Loucy (cell line): ENCODE measurements at regions not wholly inside any gene's neighbourhood (a gene's known extent, or its start where the extent isn't known, plus 50 kb on each side); places are given as distances from the start of the nearest gene placed in this dataset.

Source experiments
- H2AFZ ChIP-seq: fragments of 200-600 bp; sonication (generic); 2 replicates; pipeline ENCODE4 v1.6.0; 2016; ENCODE audit warnings: antibody characterized with exemption, mild to moderate bottlenecking, low read length, moderate library complexity
- H3F3A ChIP-seq: fragments of 200-600 bp; 2 replicates; pipeline ENCODE4 v1.6.0; 2016; ENCODE audit warnings: antibody characterized with exemption, low read depth, mild to moderate bottlenecking
- H3K27me3 ChIP-seq: fragments of 200-600 bp; sonication (generic); 2 replicates; pipeline ENCODE4 v1.6.1; 2014; ENCODE audit warnings: low read length, mild to moderate bottlenecking; ENCODE audit not compliant: insufficient read depth, poor library complexity, severe bottlenecking
- H3K36me3 ChIP-seq: fragments of 200-600 bp; sonication (generic); 2 replicates; pipeline ENCODE4 v1.6.1; 2016; ENCODE audit warnings: low read length; ENCODE audit not compliant: insufficient read depth
- H3K4me1 ChIP-seq: fragments of 200-600 bp; sonication (generic); 2 replicates; pipeline ENCODE4 v1.5.1; 2014; ENCODE audit warnings: low read length, mild to moderate bottlenecking; ENCODE audit not compliant: insufficient read depth, poor library complexity, severe bottlenecking
- H3K4me2 ChIP-seq: fragments of 200-600 bp; sonication (generic); 2 replicates; pipeline ENCODE4 v1.6.0; 2014; ENCODE audit warnings: antibody characterized with exemption, low read length, low read depth, mild to moderate bottlenecking; ENCODE audit not compliant: poor library complexity, severe bottlenecking
- H3K4me3 ChIP-seq: fragments of 200-600 bp; sonication (generic); 2 replicates; pipeline ENCODE4 v1.5.1; 2014; ENCODE audit warnings: low read length, mild to moderate bottlenecking, mixed read lengths; ENCODE audit not compliant: poor library complexity, severe bottlenecking
- H3K79me2 ChIP-seq: fragments of 200-600 bp; sonication (generic); 2 replicates; pipeline ENCODE4 v1.6.1; 2014; ENCODE audit warnings: low read length; ENCODE audit not compliant: insufficient read depth
- H3K9ac ChIP-seq: fragments of 200-600 bp; sonication (generic); 2 replicates; pipeline ENCODE4 v1.6.0; 2014; ENCODE audit warnings: mild to moderate bottlenecking, low read depth, low read length, moderate library complexity; ENCODE audit not compliant: poor library complexity, severe bottlenecking
- H3K9me2 ChIP-seq: fragments of 200-600 bp; sonication (generic); replicated peaks from 2 replicates; pipeline ENCODE4 v1.6.1; 2016; ENCODE audit warnings: low read depth, low read length, mixed read lengths
- H3K9me3 ChIP-seq: fragments of 200-600 bp; sonication (generic); 2 replicates; pipeline ENCODE4 v1.6.1; 2014; ENCODE audit warnings: mild to moderate bottlenecking, antibody characterized with exemption, low read length, low read depth; ENCODE audit not compliant: insufficient read depth
- H4K20me1 ChIP-seq: fragments of 200-600 bp; sonication (generic); 2 replicates; pipeline ENCODE4 v1.6.0; 2014; ENCODE audit warnings: antibody characterized with exemption, low read length, mild to moderate bottlenecking; ENCODE audit not compliant: insufficient read depth, poor library complexity, severe bottlenecking
- CTCF ChIP-seq: fragments of 200-600 bp; sonication (generic); conservative IDR thresholded peaks from 2 replicates; pipeline ENCODE4 v1.5.1; 2014; ENCODE audit warnings: mild to moderate bottlenecking, antibody characterized with exemption, low read length
- EZH2phosphoT487 ChIP-seq: fragments of 200-600 bp; IDR thresholded peaks from 2 replicates; pipeline ENCODE4 v1.6.1; 2018; ENCODE audit warnings: antibody characterized with exemption, mild to moderate bottlenecking, moderate library complexity, borderline replicate concordance

- no peaks in the 10 kb centered on the region for H3K4me1 ChIP-seq
- no peaks in the 10 kb centered on the region for H3K79me2 ChIP-seq
- no peaks in the 10 kb centered on the region for H3K9me2 ChIP-seq
- H3K9ac ChIP-seq: no peak overlapping the region
- H3K36me3 ChIP-seq: no peaks in the 10 kb centered on the region
- TF ChIP-seq CTCF: no peak
- no peaks in the 10 kb centered on the region for H3K9me3 ChIP-seq
- no peak overlapping the region for H3K4me2 ChIP-seq
- H3K27me3 ChIP-seq: no peaks in the 10 kb centered on the region
- H2AFZ ChIP-seq: no peak overlapping the region
- H3F3A ChIP-seq: no peaks in the 10 kb centered on the region
- H3K4me3 ChIP-seq: no peak overlapping the region
- no peaks in the 10 kb centered on the region for H4K20me1 ChIP-seq
Observed at GRCh38 chr13:73733706-73734105, 400.5 kb downstream of the KLF12 start.

- H3K4me2 ChIP-seq: no peak overlapping the region
- H3K4me3 ChIP-seq: no peak overlapping the region
- H3K9ac ChIP-seq: no peak overlapping the region
- H4K20me1 ChIP-seq: no peaks in the 10 kb centered on the region
- H3K36me3 ChIP-seq: no peaks in the 10 kb centered on the region
- H3K4me1 ChIP-seq: no peaks in the 10 kb centered on the region
- H3K79me2 ChIP-seq: no peaks in the 10 kb centered on the region
- H3K27me3 ChIP-seq: no peaks in the 10 kb centered on the region
- no peaks in the 10 kb centered on the region for H3K9me3 ChIP-seq
- no peak overlapping the region for H2AFZ ChIP-seq
- H3K9me2 ChIP-seq: no peaks in the 10 kb centered on the region
- no peaks in the 10 kb centered on the region for H3F3A ChIP-seq
- TF ChIP-seq EZH2phosphoT487 (no peak), CTCF (no peak)
Observed at GRCh38 chr13:73732350-73732749, 401.9 kb downstream of the KLF12 start.

- H3K27me3 ChIP-seq: no peaks in the 10 kb centered on the region
- no peaks in the 10 kb centered on the region for H3K79me2 ChIP-seq
- no peak overlapping the region for H3K4me3 ChIP-seq
- no peaks in the 10 kb centered on the region for H3F3A ChIP-seq
- no peak overlapping the region for H3K4me2 ChIP-seq
- H4K20me1 ChIP-seq: no peaks in the 10 kb centered on the region
- H3K9me2 ChIP-seq: no peaks in the 10 kb centered on the region
- H3K4me1 ChIP-seq: no peaks in the 10 kb centered on the region
- no peak overlapping the region for H2AFZ ChIP-seq
- H3K9ac ChIP-seq: no peak overlapping the region
- H3K36me3 ChIP-seq: no peaks in the 10 kb centered on the region
- no peak for TF ChIP-seq CTCF
- TF ChIP-seq EZH2phosphoT487: no peak
- no peaks in the 10 kb centered on the region for H3K9me3 ChIP-seq
Observed at GRCh38 chr13:73731564-73731963, 402.6 kb downstream of the KLF12 start.
